ENCODE measurements at regions not wholly inside any gene's neighbourhood (a gene's known extent, or its start where the extent isn't known, plus 50 kb on each side); places are given as distances from the start of the nearest gene placed in this dataset.

- TF ChIP-seq EZH2 (IDR thresholded peaks at IDR 0.05; ENCODE audit: low read length) (no peak), CTCF (optimal IDR thresholded peaks at IDR 0.05 in 1 of 3, IDR thresholded peaks at IDR 0.05 in 1 of 3, conservative IDR thresholded peaks at IDR 0.05 in 1 of 3; ENCODE audit: extremely low read depth in 1 of 3, insufficient read depth in 2 of 3, low read length in 3 of 3) (no peak)
Observed at GRCh38 chr6:82419859-82420258, 56.2 kb downstream of the TPBG start.

Measured in keratinocyte (primary cell).